ENCODE measurements at regions not wholly inside any gene's neighbourhood (a gene's known extent, or its start where the extent isn't known, plus 50 kb on each side); places are given as distances from the start of the nearest gene placed in this dataset.

GRCh38 chr2:215529271-215529670, 93.4 kb upstream of the FN1 start:
- Mint-ChIP-seq H3K36me3 (ENCODE audit: low read depth) (peaks cover 6% of the 10 kb centered on the region), H3K4me3 (no peak overlapping the region), H3K27ac (no peak overlapping the region), H3K9me3 (peaks cover 9% of the 10 kb centered on the region), H3K27me3 (ENCODE audit: low read depth, poor library complexity) (no peaks in the 10 kb centered on the region), H3K4me1 (no peaks in the 10 kb centered on the region)
- DNase-seq = no peak
- TF ChIP-seq CTCF (IDR thresholded peaks at IDR 0.05) = no peak

GRCh38 chr2:215528555-215528954, 92.7 kb upstream of the FN1 start:
- no peaks in the 10 kb centered on the region for H3K27me3 Mint-ChIP-seq (ENCODE audit: low read depth, poor library complexity)
- TF ChIP-seq CTCF (IDR thresholded peaks at IDR 0.05) = no peak
- H3K36me3 Mint-ChIP-seq (ENCODE audit: low read depth) = peaks cover 6% of the 10 kb centered on the region
- DNase-seq = no peak
- peaks cover 9% of the 10 kb centered on the region for H3K9me3 Mint-ChIP-seq
- H3K4me1 Mint-ChIP-seq = no peaks in the 10 kb centered on the region
- H3K4me3 Mint-ChIP-seq = no peak overlapping the region
- no peak overlapping the region for H3K27ac Mint-ChIP-seq

GRCh38 chr2:215527736-215528135, 91.9 kb upstream of the FN1 start:
- Mint-ChIP-seq H3K27ac (no peak overlapping the region), H3K4me1 (no peaks in the 10 kb centered on the region)

DNA sequence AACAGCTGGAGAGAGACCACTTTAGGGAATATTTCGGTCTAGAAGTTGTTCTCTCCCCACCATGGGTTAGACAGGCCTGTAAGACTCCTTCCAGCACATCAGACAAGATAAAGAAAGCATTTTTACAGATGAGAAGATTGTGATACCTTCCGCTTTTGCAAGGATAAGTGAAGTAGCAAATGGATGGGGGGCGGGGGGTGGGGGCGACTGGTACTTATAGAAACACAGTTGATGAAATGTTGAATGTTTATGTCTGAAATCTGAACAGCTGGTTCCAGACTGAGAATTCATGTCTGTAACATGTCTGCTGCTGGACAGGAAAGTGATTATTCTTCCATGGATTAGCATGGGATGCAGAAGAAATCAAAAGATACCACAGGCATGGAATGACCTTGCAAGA, 90.5 kb upstream of the FN1 start:
- H3K27ac Mint-ChIP-seq = no peak overlapping the region
- no peaks in the 10 kb centered on the region for H3K9me3 Mint-ChIP-seq
- H3K36me3 Mint-ChIP-seq (ENCODE audit: low read depth) = no peaks in the 10 kb centered on the region
- no peak overlapping the region for H3K4me3 Mint-ChIP-seq
- TF ChIP-seq CTCF (IDR thresholded peaks at IDR 0.05) = no peak
- peaks cover 5% of the 10 kb centered on the region for H3K4me1 Mint-ChIP-seq
- no peaks in the 10 kb centered on the region for H3K27me3 Mint-ChIP-seq (ENCODE audit: low read depth, poor library complexity)
- DNase-seq = no peak

More at GRCh38 chr2:215527736-215528135, 91.9 kb upstream of the FN1 start:
- Mint-ChIP-seq H3K9me3 (peaks cover under 1% of the 10 kb centered on the region), H3K36me3 (ENCODE audit: low read depth) (no peaks in the 10 kb centered on the region), H3K27me3 (ENCODE audit: low read depth, poor library complexity) (no peaks in the 10 kb centered on the region), H3K4me3 (no peak overlapping the region)
- no peak for TF ChIP-seq CTCF (IDR thresholded peaks at IDR 0.05)
- no peak for DNase-seq

GRCh38 chr2:215522237-215522636, 86.4 kb upstream of the FN1 start:
- Mint-ChIP-seq H3K9me3 (no peaks in the 10 kb centered on the region), H3K27ac (no peak overlapping the region), H3K4me3 (no peak overlapping the region), H3K36me3 (ENCODE audit: low read depth) (no peaks in the 10 kb centered on the region), H3K27me3 (ENCODE audit: low read depth, poor library complexity) (no peaks in the 10 kb centered on the region), H3K4me1 (peaks cover 5% of the 10 kb centered on the region)
- TF ChIP-seq CTCF (IDR thresholded peaks at IDR 0.05) = no peak
- no peak for DNase-seq

- H3K4me3 Mint-ChIP-seq = no peak overlapping the region
- peaks cover 4% of the 10 kb centered on the region for H3K27me3 Mint-ChIP-seq (ENCODE audit: low read depth, poor library complexity)
- no peaks in the 10 kb centered on the region for H3K36me3 Mint-ChIP-seq (ENCODE audit: low read depth)
- H3K27ac Mint-ChIP-seq = no peak overlapping the region
- no peak for DNase-seq
- no peaks in the 10 kb centered on the region for H3K9me3 Mint-ChIP-seq
- H3K4me1 Mint-ChIP-seq = peaks cover 5% of the 10 kb centered on the region
- TF ChIP-seq CTCF (IDR thresholded peaks at IDR 0.05) = no peak
Observed at GRCh38 chr2:215521031-215521430, 85.2 kb upstream of the FN1 start.

All from nephron progenitor cell (in vitro differentiated cells).